B cell (primary cell): ENCODE measurements at regions not wholly inside any gene's neighbourhood (a gene's known extent, or its start where the extent isn't known, plus 50 kb on each side); places are given as distances from the start of the nearest gene placed in this dataset.

Experiments used
- ATAC-seq: fragments of 200-7000 bp; cut with Tn5 transposase; one replicate; pipeline ENCODE4 v1.10.0; 2021; ENCODE audit warnings: low read depth, mild to moderate bottlenecking, moderate number of reproducible peaks, moderate library complexity
- CTCF ChIA-PET: fragments of 350-600 bp; sonication (Branson Sonifier 250); formaldehyde crosslinking; loops from one replicate; lab custom pipeline; 2021; ENCODE audit warnings: antibody characterized with exemption, inconsistent platforms; lab: Charles Lee
- POLR2A ChIA-PET: fragments of 350-600 bp; sonication (Branson Sonifier 250); formaldehyde crosslinking; loops from one replicate; lab custom pipeline; 2021; ENCODE audit warnings: antibody characterized with exemption; lab: Charles Lee
- DNase-seq: peaks from one replicate; pipeline ENCODE4 v3.0.0; 2013
- H2AFZ ChIP-seq: 2 replicates; pipeline ENCODE4 v1.6.1; 2012; ENCODE audit warnings: mild to moderate bottlenecking, low read depth, low read length; ENCODE audit not compliant: insufficient read depth, poor library complexity, severe bottlenecking
- H3K27ac ChIP-seq, 2 donors: 1 replicate in 1 of 2; 2 replicates in 1 of 2; pipeline ENCODE4 v1.5.1; 2012 to 2013; ENCODE audit warnings: low read length in 2 of 2, mild to moderate bottlenecking in 2 of 2, moderate library complexity in 1 of 2
- H3K27me3 ChIP-seq, 4 experiments: fragments of 200-600 bp in 1 of 4; sonication (generic) in 1 of 4; replicated peaks in 1 of 4; 1 replicate in 2 of 4; 2 replicates in 2 of 4; pipeline versions ENCODE4 v1.6.1 to v1.7.0; 2013 to 2016; ENCODE audit warnings: low read length in 3 of 4, mild to moderate bottlenecking in 2 of 4, mixed read lengths in 1 of 4, moderate library complexity in 1 of 4; ENCODE audit not compliant: insufficient read depth in 4 of 4, control insufficient read depth in 3 of 4; ENCODE audit errors: control extremely low read depth in 1 of 4
- H3K36me3 ChIP-seq, 2 experiments: replicated peaks in 1 of 2; 1 replicate in 1 of 2; 2 replicates in 1 of 2; pipeline versions ENCODE4 v1.6.1 to v1.7.1; 2013; ENCODE audit warnings: low read length in 1 of 2; ENCODE audit not compliant: insufficient read depth in 2 of 2, control insufficient read depth in 1 of 2; ENCODE audit errors: control extremely low read depth in 1 of 2, extremely low read depth in 1 of 2
- H3K4me1 ChIP-seq, 2 donors: fragments of 200-600 bp in 1 of 2; sonication (generic) in 1 of 2; 1 replicate in 1 of 2; 2 replicates in 1 of 2; pipeline versions ENCODE4 v1.5.1 to v1.6.1; 2013 to 2017; ENCODE audit warnings: low read length in 2 of 2; ENCODE audit not compliant: control insufficient read depth in 2 of 2, insufficient read depth in 2 of 2
- H3K4me2 ChIP-seq: replicated peaks from 2 replicates; pipeline ENCODE3; 2012; ENCODE audit warnings: mild to moderate bottlenecking, low read depth, low read length; ENCODE audit not compliant: poor library complexity, severe bottlenecking
- H3K4me3 ChIP-seq, 5 experiments: fragments of 200-600 bp in 1 of 5; sonication (generic) in 1 of 5; 1 replicate in 3 of 5; 2 replicates in 2 of 5; pipeline versions ENCODE4 v1.5.1 to v1.7.0; 2011 to 2016; ENCODE audit warnings: low read length in 4 of 5, mild to moderate bottlenecking in 4 of 5, low read depth in 2 of 5, control low read depth in 1 of 5, moderate library complexity in 1 of 5; ENCODE audit not compliant: insufficient read depth in 1 of 5; ENCODE audit errors: control extremely low read depth in 1 of 5, extremely low read depth in 1 of 5
- H3K79me2 ChIP-seq: fragments of 200-600 bp; sonication (generic); one replicate; pipeline ENCODE4 v1.6.0; 2016; ENCODE audit warnings: low read length; ENCODE audit not compliant: control insufficient read depth, insufficient read depth
- H3K9ac ChIP-seq: fragments of 200-600 bp; sonication (generic); 2 replicates; pipeline ENCODE4 v1.6.1; 2017; ENCODE audit warnings: mild to moderate bottlenecking, low read length, moderate library complexity
- H3K9me3 ChIP-seq, 3 donors: one replicate each; pipeline versions ENCODE4 v1.6.1 to v1.7.1; 2013; ENCODE audit warnings: low read length in 2 of 3; ENCODE audit not compliant: control insufficient read depth in 2 of 3, insufficient read depth in 1 of 3; ENCODE audit errors: control extremely low read depth in 1 of 3
- H4K20me1 ChIP-seq: 2 replicates; pipeline ENCODE4 v1.6.0; 2012; ENCODE audit warnings: mild to moderate bottlenecking, low read length; ENCODE audit not compliant: insufficient read depth, control insufficient read depth, poor library complexity, severe bottlenecking
- H3K27ac Mint-ChIP-seq: one replicate; pipeline ENCODE4 v1.8.0; 2021; ENCODE audit warnings: mixed read lengths
- H3K27me3 Mint-ChIP-seq: one replicate; pipeline ENCODE4 v1.8.0; 2021; ENCODE audit warnings: mixed read lengths
- H3K4me1 Mint-ChIP-seq: one replicate; pipeline ENCODE4 v1.8.0; 2021; ENCODE audit warnings: mixed read lengths
- H3K4me3 Mint-ChIP-seq: one replicate; pipeline ENCODE4 v1.8.0; 2021; ENCODE audit warnings: mixed read lengths
- H3K9me3 Mint-ChIP-seq: one replicate; pipeline ENCODE4 v1.8.0; 2022; ENCODE audit warnings: mixed read lengths; ENCODE audit not compliant: insufficient read depth
- CTCF ChIP-seq: fragments of 200-600 bp; IDR thresholded peaks from one replicate; pipeline ENCODE4 v1.8.0; 2022; ENCODE audit warnings: antibody characterized with exemption, mild to moderate bottlenecking
- EZH2 ChIP-seq: IDR thresholded peaks from 2 replicates; pipeline ENCODE4 v1.6.1; 2012; ENCODE audit warnings: borderline replicate concordance, low read depth, mild to moderate bottlenecking, moderate library complexity, low read length; ENCODE audit not compliant: insufficient read depth, poor library complexity, severe bottlenecking
- WGBS: methylation state at CpG from one replicate; pipeline ENCODE4 v1.1.5; 2013; ENCODE audit warnings: missing lambda C conversion rate; ENCODE audit not compliant: insufficient coverage; 5-methylcytosine and 5-hydroxymethylcytosine counted together
- intact Hi-C: fragments of 100-400 bp; cut with micrococcal nuclease; formaldehyde crosslinking; loops from one replicate; pipeline ENCODE4 v1.10.0; 2022

GRCh38 chr13:44664308-44664707, 88.2 kb upstream of the TSC22D1 start:
- H3K27ac Mint-ChIP-seq, result no peak overlapping the region
- no peak for TF ChIP-seq CTCF
- no peak for TF ChIP-seq EZH2
- POLR2A ChIA-PET, result no interaction called here

DNA sequence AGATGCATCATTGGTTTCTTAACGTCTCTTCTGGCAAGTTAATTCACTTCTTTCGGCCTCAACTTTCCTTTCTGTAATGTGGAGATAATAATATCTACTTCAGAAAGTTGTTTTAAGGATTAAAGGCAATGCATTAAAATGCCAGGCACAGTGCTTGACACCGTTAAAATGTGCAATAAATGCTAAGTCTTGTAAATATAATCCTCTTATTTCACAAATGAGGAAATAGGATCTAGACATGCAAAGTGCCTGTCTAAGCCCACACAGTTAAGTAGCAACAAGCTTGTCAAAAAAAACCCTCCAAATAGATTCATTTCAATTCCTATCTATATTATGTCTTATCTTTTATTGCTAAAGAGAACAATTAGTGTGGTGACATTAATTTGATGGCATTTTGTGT, 86.4 kb upstream of the TSC22D1 start:
- Histone ChIP-seq H3K27ac (no peak overlapping the region), H3K27me3 (no peaks in the 10 kb centered on the region), H3K4me2 (no peak overlapping the region), H3K4me1 (no peaks in the 10 kb centered on the region), H3K79me2 (no peaks in the 10 kb centered on the region), H3K9ac (no peak overlapping the region), H3K4me3 (no peak overlapping the region), H4K20me1 (no peaks in the 10 kb centered on the region), H3K9me3 (no peaks in the 10 kb centered on the region), H3K36me3 (no peaks in the 10 kb centered on the region), H2AFZ (no peak overlapping the region)
- no CpG with 5 or more reads among the region's 3 CpGs for WGBS
- H3K4me3 Mint-ChIP-seq, result no peak overlapping the region
- ATAC-seq (no peak), DNase-seq (no peak)
- ChIA-PET CTCF (no interaction called here), POLR2A (no interaction called here)
- peaks cover 6% of the 10 kb centered on the region for H3K27me3 Mint-ChIP-seq
- TF ChIP-seq EZH2 (no peak), CTCF (no peak)
- intact Hi-C loops, result no loop called here
- no peak overlapping the region for H3K27ac Mint-ChIP-seq
- H3K9me3 Mint-ChIP-seq, result no peaks in the 10 kb centered on the region
- H3K4me1 Mint-ChIP-seq, result no peaks in the 10 kb centered on the region

More at GRCh38 chr13:44664308-44664707, 88.2 kb upstream of the TSC22D1 start:
- WGBS, result no CpG with 5 or more reads among the region's 1 CpG
- Histone ChIP-seq H3K79me2 (no peaks in the 10 kb centered on the region), H4K20me1 (no peaks in the 10 kb centered on the region), H3K4me1 (no peaks in the 10 kb centered on the region), H3K27ac (no peak overlapping the region), H2AFZ (no peak overlapping the region), H3K4me3 (no peak overlapping the region), H3K27me3 (no peaks in the 10 kb centered on the region), H3K9me3 (no peaks in the 10 kb centered on the region), H3K9ac (no peak overlapping the region), H3K4me2 (no peak overlapping the region), H3K36me3 (no peaks in the 10 kb centered on the region)
- CTCF ChIA-PET, result no interaction called here
- Mint-ChIP-seq H3K27me3 (peaks cover 6% of the 10 kb centered on the region), H3K4me3 (no peak overlapping the region), H3K4me1 (no peaks in the 10 kb centered on the region), H3K9me3 (no peaks in the 10 kb centered on the region)
- ATAC-seq (no peak), DNase-seq (no peak)
- intact Hi-C loops, result no loop called here
